Right lobe of liver (tissue), 6 donors: ENCODE measurements at regions not wholly inside any gene's neighbourhood (a gene's known extent, or its start where the extent isn't known, plus 50 kb on each side); places are given as distances from the start of the nearest gene placed in this dataset.

ENCODE experiments used
- ATAC-seq, 4 donors: fragments of 200-7000 bp; cut with Tn5 transposase; one replicate each; pipeline ENCODE4 v1.9.1; 2020; ENCODE audit warnings: mild to moderate bottlenecking in 4 of 4, moderate library complexity in 4 of 4
- DNase-seq, 3 donors: peaks; one replicate each; pipeline ENCODE4 v3.0.0-alpha.2; 2020
- H3K27ac ChIP-seq, 3 donors: fragments of 200-600 bp; one replicate each; pipeline ENCODE4 v1.8.0; 2022
- H3K27me3 ChIP-seq, 2 donors: fragments of 200-600 bp; one replicate each; pipeline ENCODE4 v1.8.0; 2022
- H3K36me3 ChIP-seq, 4 donors: fragments of 200-600 bp; sonication (generic) in 1 of 4; one replicate each; pipeline versions ENCODE4 v1.5.1 to v1.8.0; 2017 to 2022; ENCODE audit warnings: control low read depth in 1 of 4
- H3K4me1 ChIP-seq, 4 donors: fragments of 200-600 bp; sonication (generic) in 1 of 4; one replicate each; pipeline versions ENCODE4 v1.5.1 to v1.8.0; 2017 to 2022; ENCODE audit warnings: control low read depth in 1 of 4
- H3K4me3 ChIP-seq, 3 donors: fragments of 200-600 bp; one replicate each; pipeline ENCODE4 v1.8.0; 2022
- H3K9me3 ChIP-seq, 4 donors: fragments of 200-600 bp; sonication (generic) in 1 of 4; one replicate each; pipeline versions ENCODE4 v1.5.1 to v1.8.0; 2017 to 2022; ENCODE audit warnings: control low read depth in 1 of 4
- POLR2A ChIP-seq: fragments of 450-650 bp; IDR thresholded peaks from one replicate; pipeline ENCODE4 v1.6.1; 2017; ENCODE audit warnings: antibody characterized with exemption, mild to moderate bottlenecking
- WGBS: methylation state at CpG from one replicate; pipeline ENCODE4 v1.1.6; 2018; ENCODE audit warnings: low coverage, low lambda C conversion rate; ENCODE audit not compliant: insufficient coverage; ENCODE audit errors: missing lambda C conversion rate; 5-methylcytosine and 5-hydroxymethylcytosine counted together
- intact Hi-C, 2 donors: fragments of 100-400 bp; cut with DNase I; formaldehyde crosslinking; loops; one replicate each; pipeline versions ENCODE4 v1.11.2 to v1.14.1; 2022
- TF ChIP-seq, protein P1 (sequence below), 4 donors: fragments of 200-600 bp in 3 of 4; fragments of 450-650 bp in 1 of 4; IDR thresholded peaks; one replicate each; pipeline versions ENCODE4 v1.5.1 to v1.8.0; 2016 to 2022; ENCODE audit warnings: antibody characterized with exemption in 4 of 4, mild to moderate bottlenecking in 2 of 4
- donor health status: DM: no; HTN: yes; CAD: no.
- donor health status: DM: no; HTN: no; CAD: no.
- donor health status: DM: no; HTN: no; CAD: no.
- donor health status: DM: no; HTN: yes; CAD: no.
- donor health status: DM: no; HTN: yes; CAD: no.

DNA sequence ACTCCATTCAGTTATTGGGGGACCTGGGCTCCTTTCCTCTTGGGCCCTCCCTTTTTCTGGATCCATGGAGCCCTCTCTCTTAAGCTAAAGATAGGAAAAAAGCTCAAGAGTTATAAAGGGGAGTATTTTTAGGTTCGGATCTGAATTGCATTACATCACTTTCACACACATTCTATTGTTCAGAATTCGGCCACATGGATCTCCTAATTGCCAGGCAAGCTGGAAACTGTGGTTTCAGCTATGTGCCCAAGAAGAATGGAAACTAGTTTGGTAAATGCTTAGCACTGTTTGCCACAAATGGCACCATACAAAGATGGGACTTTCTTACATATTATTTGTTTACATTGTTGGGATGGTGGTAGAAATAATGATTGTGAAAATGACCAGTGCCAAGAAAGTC is 145.6 kb downstream of the LRIG3 start:
- Histone ChIP-seq H3K4me3 (no peak overlapping the region), H3K27me3 (no peaks in the 10 kb centered on the region), H3K27ac (no peak overlapping the region), H3K4me1 (no peaks in the 10 kb centered on the region), H3K36me3 (no peaks in the 10 kb centered on the region), H3K9me3 (no peaks in the 10 kb centered on the region)
- DNase-seq (no peak), ATAC-seq (no peak)
- TF ChIP-seq, protein P1, sequence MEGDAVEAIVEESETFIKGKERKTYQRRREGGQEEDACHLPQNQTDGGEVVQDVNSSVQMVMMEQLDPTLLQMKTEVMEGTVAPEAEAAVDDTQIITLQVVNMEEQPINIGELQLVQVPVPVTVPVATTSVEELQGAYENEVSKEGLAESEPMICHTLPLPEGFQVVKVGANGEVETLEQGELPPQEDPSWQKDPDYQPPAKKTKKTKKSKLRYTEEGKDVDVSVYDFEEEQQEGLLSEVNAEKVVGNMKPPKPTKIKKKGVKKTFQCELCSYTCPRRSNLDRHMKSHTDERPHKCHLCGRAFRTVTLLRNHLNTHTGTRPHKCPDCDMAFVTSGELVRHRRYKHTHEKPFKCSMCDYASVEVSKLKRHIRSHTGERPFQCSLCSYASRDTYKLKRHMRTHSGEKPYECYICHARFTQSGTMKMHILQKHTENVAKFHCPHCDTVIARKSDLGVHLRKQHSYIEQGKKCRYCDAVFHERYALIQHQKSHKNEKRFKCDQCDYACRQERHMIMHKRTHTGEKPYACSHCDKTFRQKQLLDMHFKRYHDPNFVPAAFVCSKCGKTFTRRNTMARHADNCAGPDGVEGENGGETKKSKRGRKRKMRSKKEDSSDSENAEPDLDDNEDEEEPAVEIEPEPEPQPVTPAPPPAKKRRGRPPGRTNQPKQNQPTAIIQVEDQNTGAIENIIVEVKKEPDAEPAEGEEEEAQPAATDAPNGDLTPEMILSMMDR (IDR thresholded peaks at IDR 0.05) = no peak
- no peak for TF ChIP-seq POLR2A
- intact Hi-C loops = no loop called here
- 71% methylated on average over 2 of the region's 2 CpGs for WGBS

DNA sequence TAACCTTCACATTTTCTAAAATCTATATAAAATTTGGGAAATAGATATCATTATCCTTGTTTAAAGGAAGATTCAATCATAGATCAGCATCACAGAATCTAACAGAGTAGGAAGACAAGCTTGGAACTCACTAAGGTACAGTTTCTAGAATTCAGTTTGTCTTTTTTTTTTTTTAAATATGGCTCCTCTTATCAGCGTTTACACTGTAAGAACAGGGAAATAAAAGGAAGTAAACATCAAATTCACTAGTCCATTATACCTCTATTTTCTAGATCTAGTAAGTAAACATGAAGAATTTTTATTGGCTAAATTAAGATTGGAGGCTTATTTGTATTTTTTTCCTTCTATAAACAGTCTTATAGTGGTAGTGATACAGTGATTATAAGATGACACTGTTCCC is 144.9 kb downstream of the LRIG3 start:
- no peak for ATAC-seq
- TF ChIP-seq, protein P1 (IDR thresholded peaks at IDR 0.05) = no peak
- TF ChIP-seq POLR2A = no peak

DNA sequence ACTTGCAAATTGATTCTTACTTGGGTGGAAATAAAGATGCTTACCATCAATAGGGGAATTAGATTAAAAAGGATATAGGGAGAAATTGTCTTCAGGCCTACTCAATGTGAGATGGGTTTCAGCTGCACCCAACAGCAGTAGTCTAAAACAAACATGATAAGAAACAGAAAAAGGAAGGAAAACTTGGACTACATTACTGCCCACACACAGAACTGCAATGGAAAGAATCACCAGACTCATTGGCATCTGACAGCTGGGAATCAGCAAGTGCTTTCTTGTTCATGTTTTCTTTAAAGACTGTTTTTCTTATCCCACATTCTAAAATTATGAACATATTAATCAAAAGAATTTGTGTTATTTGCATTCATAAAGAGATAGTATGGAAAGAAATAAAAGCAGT is 144.2 kb downstream of the LRIG3 start:
- DNase-seq = no peak

More for the DNA sequence above, 144.9 kb downstream of the LRIG3 start:
- Histone ChIP-seq H3K9me3 (no peaks in the 10 kb centered on the region), H3K36me3 (no peaks in the 10 kb centered on the region), H3K4me1 (no peaks in the 10 kb centered on the region), H3K4me3 (no peak overlapping the region), H3K27me3 (no peaks in the 10 kb centered on the region), H3K27ac (no peak overlapping the region)
- no peak for DNase-seq
- intact Hi-C loops = no loop called here
- 67% methylated on average over 1 of the region's 1 CpG for WGBS

DNA sequence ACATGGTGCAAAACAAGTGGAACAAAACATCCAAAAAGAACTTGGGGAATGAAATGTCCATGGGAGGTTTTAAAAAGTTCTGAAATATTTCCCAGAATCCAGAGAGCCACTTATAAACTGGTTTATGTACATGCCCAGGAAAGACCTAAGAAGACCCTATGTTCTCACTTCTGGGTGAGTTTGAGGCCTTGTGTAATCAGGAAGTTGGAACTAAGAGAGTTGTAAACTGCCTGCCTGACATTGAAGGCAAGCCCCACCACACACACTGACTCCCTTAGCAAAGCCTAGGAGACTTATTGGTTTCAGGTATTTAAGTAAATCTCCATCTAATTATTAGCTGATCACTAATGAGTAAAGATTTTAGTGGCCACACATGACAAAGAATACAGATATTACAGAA is 142.5 kb downstream of the LRIG3 start:
- Histone ChIP-seq H3K4me3 (no peak overlapping the region), H3K27ac (no peak overlapping the region), H3K9me3 (no peaks in the 10 kb centered on the region), H3K36me3 (no peaks in the 10 kb centered on the region), H3K27me3 (no peaks in the 10 kb centered on the region), H3K4me1 (no peaks in the 10 kb centered on the region)
- peak in 1 of 4 donors; percentile 36 for ATAC-seq
- no peak for DNase-seq
- intact Hi-C loops = no loop called here
- TF ChIP-seq POLR2A = no peak
- TF ChIP-seq, protein P1 (IDR thresholded peaks at IDR 0.05) = no peak

More for the DNA sequence above, 144.2 kb downstream of the LRIG3 start:
- Histone ChIP-seq H3K27ac (no peak overlapping the region), H3K4me3 (no peak overlapping the region), H3K36me3 (no peaks in the 10 kb centered on the region), H3K9me3 (no peaks in the 10 kb centered on the region), H3K4me1 (no peaks in the 10 kb centered on the region), H3K27me3 (no peaks in the 10 kb centered on the region)
- intact Hi-C loops = no loop called here
- TF ChIP-seq, protein P1 (IDR thresholded peaks at IDR 0.05) = no peak
- no peak for TF ChIP-seq POLR2A
- ATAC-seq = no peak

DNA sequence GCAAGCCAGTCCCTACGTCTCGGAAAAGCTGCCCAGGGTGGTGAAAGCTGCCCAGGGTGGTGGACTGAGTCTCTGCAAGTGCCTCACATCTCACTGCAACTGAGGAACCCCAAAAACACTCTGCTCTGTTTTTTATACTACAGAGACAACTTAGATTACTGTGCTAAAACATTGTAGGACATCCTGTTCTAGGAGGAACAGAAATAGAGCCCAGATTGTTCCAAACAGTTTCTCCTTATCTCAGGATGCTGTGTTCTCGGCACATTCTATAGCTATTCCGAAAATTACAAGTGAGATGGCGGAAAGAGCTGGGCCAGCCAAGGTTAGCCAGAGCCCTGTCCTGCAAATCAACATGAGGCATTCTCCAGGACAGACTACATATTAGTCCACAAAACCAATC is 138.7 kb downstream of the LRIG3 start:
- DNase-seq = no peak
- no peak overlapping the region for H3K27ac ChIP-seq
- H3K36me3 ChIP-seq = no peaks in the 10 kb centered on the region
- intact Hi-C loops = no loop called here
- no peak overlapping the region for H3K4me3 ChIP-seq
- TF ChIP-seq, protein P1 (IDR thresholded peaks at IDR 0.05) = no peak
- TF ChIP-seq POLR2A = no peak
- H3K4me1 ChIP-seq = no peaks in the 10 kb centered on the region
- H3K27me3 ChIP-seq = no peaks in the 10 kb centered on the region
- peak in 2 of 4 donors; percentile 42 to 67 for ATAC-seq
- no peaks in the 10 kb centered on the region for H3K9me3 ChIP-seq
- WGBS = 62% methylated on average over 5 of the region's 5 CpGs
